A549 (cell line): ENCODE measurements at regions not wholly inside any gene's neighbourhood (a gene's known extent, or its start where the extent isn't known, plus 50 kb on each side); places are given as distances from the start of the nearest gene placed in this dataset.

Experiments used
- BHLHE40 ChIP-seq: IDR thresholded peaks from 2 replicates; pipeline ENCODE4 v1.6.1; 2012; ENCODE audit warnings: low read depth, low read length, inconsistent platforms
- EP300 ChIP-seq, 2 experiments: fragments of >200 bp; sonication (Bioruptor Twin); formaldehyde crosslinking; IDR thresholded peaks; 2 replicates in 1 of 2; 3 replicates in 1 of 2; pipeline ENCODE4 v1.6.1; 2016 to 2017
- RFX5 ChIP-seq: fragments of 450-650 bp; IDR thresholded peaks from 2 replicates; pipeline ENCODE4 v1.7.1; 2014; ENCODE audit warnings: antibody characterized with exemption, mild to moderate bottlenecking, moderate library complexity
- SMC3 ChIP-seq: fragments of >200 bp; sonication (Bioruptor Twin); formaldehyde crosslinking; IDR thresholded peaks from 3 replicates; pipeline ENCODE4 v1.6.1; 2018; ENCODE audit warnings: inconsistent platforms
- TF ChIP-seq, protein P1 (sequence below): fragments of >200 bp; sonication (Bioruptor Twin); formaldehyde crosslinking; IDR thresholded peaks from 3 replicates; pipeline ENCODE4 v1.5.1; 2016

GRCh38 chr3:16824081-16824696 lies 60.6 kb upstream of the PLCL2 start:
- no peak for TF ChIP-seq BHLHE40
- TF ChIP-seq, protein P1, sequence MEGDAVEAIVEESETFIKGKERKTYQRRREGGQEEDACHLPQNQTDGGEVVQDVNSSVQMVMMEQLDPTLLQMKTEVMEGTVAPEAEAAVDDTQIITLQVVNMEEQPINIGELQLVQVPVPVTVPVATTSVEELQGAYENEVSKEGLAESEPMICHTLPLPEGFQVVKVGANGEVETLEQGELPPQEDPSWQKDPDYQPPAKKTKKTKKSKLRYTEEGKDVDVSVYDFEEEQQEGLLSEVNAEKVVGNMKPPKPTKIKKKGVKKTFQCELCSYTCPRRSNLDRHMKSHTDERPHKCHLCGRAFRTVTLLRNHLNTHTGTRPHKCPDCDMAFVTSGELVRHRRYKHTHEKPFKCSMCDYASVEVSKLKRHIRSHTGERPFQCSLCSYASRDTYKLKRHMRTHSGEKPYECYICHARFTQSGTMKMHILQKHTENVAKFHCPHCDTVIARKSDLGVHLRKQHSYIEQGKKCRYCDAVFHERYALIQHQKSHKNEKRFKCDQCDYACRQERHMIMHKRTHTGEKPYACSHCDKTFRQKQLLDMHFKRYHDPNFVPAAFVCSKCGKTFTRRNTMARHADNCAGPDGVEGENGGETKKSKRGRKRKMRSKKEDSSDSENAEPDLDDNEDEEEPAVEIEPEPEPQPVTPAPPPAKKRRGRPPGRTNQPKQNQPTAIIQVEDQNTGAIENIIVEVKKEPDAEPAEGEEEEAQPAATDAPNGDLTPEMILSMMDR: no peak
- no peak for TF ChIP-seq RFX5
- TF ChIP-seq EP300 (IDR thresholded peaks at IDR 0.05): no peak
- TF ChIP-seq SMC3: no peak
